SKM-1 (cell line): ENCODE measurements at regions not wholly inside any gene's neighbourhood (a gene's known extent, or its start where the extent isn't known, plus 50 kb on each side); places are given as distances from the start of the nearest gene placed in this dataset.

Source experiments
- DNase-seq: peaks from one replicate; lab custom pipeline; 2025; ENCODE audit not compliant: unreplicated experiment; lab: John Stamatoyannopoulos, UW

DNA sequence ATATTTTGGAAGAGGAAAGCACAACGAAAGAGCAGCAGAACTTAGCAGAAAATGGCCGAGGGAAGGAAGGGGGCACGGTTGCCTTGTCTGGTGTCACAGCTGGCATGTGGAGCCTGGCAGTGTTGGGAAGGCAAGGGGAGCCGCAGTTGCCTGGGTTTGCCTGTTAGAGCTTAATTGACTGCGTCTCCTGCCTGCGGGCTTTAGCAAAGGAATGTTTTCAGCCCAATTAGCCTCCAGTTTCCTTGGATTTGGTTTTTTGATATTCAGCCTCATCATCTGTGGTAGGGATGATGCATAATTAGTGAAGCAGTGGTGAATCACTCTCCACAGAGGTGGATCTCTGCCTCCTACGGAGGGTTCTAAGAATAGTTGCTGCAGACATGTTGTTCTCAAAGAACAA lies 832.6 kb downstream of the QKI start:
- no peak for DNase-seq

DNA sequence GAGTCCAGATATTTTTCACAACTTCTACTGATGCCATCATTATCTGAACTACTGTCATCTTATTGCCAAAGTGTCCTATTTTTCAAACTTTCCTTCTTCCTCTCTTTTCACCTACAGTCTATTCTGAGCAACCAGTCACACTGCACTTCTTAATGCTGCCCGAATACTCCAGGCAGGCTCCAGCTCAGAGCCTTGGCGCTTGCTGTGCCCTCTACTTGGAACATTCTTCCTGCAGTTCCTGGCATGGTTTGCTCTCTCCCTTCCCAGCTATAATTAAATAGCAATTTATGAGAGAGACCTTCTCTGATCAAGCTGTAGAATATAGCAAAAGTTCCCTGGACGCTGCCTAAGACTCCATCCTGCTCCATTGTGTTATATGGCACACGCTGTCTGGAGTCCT lies 831.6 kb downstream of the QKI start:
- DNase-seq: no peak

DNA sequence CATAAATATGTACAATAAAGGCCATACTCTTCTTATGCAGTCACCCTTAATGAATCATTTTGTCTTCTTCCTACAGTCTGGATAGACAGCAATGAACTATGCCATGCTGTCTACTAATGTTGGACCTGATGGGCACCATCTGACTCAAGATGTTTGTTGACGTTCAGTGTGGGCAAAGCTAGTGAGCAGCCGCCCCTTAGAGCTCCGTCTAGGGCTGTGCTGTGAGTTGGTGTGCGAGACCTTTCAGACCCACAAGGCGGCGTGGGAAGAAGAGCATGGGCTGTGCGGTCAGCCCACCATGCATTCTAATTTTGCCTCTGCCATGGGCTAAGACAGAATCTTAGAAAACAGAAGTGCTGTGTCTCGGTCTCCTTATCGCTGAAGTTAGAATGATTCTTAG lies 829.4 kb downstream of the QKI start:
- no peak for DNase-seq

DNA sequence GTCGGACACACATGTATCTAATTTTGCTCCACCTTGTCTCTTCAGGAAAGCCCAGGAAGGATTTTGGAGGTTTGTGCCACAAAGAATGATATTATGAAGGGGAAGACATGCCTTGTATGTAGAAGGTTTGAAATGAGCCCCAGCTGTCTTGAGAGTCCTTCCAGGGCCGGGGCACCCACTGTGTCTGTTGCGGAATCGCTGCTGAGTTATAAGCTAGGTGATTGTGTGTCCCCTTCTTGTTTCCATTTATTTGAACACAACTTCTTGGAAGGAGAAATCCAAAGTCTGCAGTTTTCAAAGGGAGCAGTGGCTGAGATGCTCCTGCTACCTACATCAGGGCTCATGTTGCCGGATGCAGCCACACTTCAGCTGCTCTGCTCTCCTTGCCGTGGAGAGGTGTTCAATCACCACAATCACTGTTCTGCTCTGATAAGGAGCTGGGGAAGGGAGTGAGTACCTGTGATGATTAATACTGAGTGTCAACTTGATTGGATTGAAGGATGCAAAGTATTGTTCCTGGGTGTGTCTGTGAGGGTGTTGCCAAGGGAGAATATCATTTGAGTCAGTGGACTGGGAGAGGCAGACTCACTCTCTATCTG lies 828.6 kb downstream of the QKI start:
- no peak for DNase-seq

DNA sequence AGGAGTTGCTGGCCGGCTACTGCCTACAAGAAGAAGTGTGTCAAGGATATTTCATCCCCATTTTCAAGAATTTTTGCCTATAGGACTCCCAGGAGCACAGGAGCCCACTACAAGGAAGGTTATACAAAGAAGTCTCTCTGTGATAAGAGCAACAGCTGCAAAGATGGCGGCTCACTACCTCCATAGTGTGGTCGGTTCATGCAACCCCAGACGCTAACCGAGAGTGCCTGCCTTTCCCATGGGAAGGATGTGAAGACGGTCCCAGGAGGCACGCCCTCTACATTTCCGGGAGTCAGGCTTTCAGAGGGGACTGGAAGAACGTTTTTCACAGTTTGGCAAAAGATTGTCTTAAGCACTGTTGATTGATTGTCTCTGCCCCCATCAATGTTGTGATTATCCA lies 816.3 kb downstream of the QKI start:
- no peak for DNase-seq

DNA sequence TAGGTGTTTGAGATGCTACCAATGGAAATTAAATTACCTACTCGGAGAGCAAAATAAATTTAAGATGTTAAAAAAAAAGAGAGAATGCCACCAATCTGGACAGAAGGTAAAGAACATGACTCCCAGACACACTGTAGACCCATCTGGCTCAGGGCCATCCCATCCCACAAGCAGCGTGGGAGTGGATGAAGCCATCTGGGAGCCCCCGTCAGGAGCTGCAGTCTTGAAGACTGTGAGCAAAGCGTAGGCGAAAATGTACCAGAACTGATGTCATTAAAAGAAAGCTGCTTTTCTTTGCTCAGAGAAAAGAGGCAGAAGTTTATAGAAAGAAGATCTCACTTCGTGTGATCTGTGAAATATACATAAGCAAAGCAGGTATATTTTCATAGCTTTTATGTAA lies 815.7 kb downstream of the QKI start:
- DNase-seq: no peak

DNA sequence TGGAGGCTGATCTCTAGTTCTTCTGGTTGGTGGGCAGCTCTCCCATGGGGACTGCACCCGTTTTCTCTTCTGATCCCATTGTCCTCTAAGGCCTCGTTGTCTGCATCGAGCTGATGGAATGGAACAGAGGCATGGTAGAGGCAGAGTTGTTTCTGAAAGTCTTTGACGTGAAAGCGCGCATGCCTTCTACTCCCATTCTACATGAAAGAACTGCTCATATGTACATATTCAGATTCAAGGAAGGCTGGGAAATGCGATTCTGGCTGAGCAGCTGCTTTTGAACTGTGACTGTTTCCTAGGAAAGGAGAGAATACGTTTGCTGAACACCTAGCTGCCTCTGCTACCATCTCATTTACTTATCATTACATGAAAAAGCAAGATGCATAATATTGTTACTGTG lies 815.2 kb downstream of the QKI start:
- DNase-seq: no peak

DNA sequence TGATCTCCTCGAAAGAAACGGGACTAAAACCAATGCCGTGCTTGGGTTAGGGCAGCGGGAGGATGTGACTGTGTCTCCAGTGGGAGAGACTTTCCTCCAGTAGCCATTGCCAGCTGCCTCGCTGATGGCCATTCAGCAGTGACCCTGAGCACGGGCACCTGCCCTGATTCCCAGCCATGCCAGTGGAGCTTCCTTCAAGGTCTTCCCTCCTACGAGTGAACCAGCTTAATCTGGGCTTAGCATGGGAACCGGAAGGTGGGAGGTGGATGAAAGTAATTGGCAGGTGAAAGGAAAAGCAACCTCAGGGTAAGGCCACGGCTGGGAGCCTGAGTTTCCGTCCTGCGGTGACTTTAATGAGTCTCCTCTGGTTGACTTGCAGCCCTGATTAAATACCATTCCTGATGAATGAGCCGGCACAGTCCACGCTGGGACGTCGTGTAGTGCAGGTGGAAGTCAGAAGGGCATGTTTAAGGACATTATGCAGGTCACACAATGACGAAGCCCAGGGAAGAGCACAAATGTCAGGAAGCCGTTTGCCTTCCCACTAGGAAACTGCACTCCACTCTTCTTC lies 813.5 kb downstream of the QKI start:
- DNase-seq: no peak

DNA sequence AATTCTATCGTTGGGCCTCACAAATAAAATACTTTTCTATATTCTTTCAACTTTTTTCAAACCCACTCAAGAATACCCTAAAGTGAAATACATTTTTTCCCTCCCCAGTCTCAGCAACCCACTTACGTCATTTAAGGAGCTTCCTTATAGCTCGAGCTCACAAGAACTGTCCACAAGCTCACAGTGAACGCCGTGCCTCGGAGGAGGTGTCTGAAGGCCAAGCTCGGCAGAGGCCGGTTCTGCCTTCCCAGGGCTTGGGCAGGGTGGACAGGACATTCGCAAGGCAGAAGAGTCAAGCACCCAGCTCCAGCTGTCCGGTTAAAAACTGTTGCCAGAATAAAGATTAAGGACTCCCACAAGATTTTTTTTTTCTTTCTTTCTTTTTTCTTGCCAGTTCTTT lies 802.3 kb downstream of the QKI start:
- DNase-seq: no peak

DNA sequence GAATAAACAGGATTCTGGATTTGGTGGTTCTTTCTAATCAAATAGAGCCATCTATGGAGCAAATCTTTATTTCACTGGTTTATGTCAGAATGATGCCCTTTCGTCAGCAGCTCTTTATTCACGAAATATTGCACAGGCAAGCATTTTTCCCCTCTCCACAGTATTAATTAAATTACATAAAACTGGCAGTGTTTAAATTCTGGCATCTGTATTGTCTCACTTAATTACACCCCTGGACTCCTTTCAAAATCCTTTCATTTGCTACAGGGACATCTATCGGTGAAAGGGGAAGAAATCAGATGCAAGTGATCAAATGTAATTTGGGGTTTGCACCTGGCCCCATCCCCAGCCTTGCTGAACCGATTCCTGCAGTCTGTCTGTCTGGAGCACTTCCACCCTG lies 801.9 kb downstream of the QKI start:
- no peak for DNase-seq

DNA sequence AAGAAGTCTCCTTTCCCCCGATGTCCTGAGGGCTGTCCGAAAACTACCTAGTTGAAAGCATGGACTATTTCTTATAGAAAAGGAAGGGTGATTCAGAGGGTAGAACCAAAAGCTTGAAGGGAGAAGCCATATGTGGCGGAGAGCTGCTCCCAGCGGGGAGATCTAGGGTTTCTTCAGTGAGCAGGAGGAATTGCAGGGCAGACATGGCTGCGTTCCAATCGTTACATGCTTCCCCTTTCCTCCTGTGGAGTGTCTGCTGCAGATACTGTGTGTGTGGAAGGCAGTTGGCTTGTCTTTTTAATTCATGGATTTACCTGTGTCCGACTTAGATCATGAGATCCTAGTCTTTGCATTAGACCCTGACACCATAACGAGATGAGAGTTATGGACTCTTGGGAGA lies 799.5 kb downstream of the QKI start:
- no peak for DNase-seq

DNA sequence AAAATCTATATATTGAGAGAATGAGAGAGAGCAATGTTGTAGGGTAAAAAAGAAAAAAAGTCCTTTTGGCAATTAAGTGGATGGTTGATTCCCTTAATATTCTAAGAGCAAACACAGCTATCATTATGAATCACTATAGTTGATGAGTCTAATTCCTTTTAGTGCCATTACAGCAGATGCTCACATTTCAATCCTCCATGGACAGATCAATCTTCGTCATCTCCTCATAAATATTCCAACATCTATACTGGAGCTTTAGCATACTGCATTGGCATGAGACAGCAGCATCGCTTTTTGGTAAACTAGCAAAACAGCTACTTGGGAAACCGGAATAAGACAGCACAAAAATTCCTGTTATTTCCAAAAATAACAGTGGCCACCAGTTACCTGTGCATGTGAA lies 796.7 kb downstream of the QKI start:
- DNase-seq: no peak

DNA sequence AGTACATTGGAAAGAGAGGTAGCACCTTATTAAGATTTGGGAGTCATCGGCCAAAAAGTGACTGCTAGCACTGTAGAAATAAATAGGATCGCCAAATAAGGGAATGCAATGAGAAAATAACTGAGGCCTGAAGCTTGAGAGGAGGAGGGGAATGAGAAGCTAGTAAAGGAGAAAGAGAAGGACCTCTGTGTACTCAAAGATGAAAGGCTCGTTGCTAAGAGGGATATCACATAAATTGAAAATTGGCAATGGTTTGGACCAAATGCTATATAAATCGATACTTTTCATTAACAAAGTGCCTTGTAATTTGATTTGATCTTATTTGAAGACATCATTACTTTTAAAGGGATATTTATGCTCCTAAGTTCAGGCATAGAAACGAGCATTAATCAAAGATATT lies 796.3 kb downstream of the QKI start:
- no peak for DNase-seq

DNA sequence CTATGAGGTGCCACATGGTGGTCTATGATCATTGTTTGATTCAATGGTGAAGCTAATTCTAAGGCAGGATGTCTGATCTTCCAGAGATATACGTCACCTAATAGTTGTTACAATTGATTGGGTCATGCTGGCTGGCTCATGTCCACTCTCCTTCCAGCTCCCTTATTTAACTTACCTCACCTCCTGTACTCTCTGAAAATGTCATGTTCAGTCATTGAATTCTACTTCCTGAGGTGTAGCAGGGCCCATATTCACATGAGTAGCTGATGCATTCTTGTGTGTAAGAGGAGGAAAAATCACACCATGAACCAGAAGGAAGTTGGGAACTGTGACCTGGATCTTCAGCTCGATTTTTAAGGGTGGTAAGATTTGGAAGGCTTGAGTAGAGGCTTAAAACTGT lies 795.8 kb downstream of the QKI start:
- no peak for DNase-seq

DNA sequence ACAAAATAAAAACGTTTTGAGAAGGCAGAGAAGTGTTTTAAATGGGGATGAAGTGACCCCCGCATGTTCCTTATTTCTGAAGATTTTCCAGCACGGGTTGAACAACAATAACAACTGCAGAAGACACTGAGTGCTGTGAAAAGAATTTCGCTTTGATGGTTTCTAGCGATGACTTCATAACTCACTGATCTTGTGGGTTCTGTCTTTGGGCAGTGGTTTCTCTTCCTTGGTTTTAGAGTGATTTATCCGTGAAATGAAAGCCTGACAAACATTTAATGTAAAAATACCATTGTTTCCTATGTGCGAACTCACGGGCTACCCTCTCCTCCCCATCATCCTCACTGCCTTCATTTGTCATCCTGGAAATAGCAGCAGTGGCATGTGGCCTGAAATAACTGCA lies 793.9 kb downstream of the QKI start:
- DNase-seq: no peak

DNA sequence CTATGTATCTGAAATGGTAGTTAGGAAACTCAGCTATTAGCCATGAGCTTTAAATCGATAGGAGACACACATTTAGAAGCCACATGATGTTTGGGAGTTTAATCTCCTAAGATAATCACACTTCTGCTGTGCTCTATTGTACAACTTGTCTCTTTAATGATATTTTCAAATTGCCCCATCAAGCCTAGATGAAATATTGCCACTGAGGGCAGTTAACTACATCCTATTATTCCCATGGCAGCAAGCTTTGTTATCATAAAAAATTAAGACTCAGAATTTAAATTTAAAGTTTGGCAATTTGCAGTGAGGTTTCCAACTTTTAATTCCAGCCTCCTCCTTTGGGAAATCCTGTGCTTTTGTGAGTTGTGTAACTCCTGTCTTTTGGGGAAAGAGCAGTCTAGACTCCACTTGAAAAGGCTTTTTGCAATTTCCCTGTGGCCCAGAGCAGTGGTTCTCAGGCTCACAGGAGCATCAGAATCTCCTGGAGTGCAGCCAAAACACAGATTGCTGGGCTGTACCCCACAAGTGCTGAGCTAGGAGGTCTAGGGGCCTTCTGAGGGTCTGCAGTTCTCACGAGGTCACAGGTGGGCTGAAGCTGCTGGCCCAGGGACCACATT lies 792.4 kb downstream of the QKI start:
- DNase-seq: no peak

DNA sequence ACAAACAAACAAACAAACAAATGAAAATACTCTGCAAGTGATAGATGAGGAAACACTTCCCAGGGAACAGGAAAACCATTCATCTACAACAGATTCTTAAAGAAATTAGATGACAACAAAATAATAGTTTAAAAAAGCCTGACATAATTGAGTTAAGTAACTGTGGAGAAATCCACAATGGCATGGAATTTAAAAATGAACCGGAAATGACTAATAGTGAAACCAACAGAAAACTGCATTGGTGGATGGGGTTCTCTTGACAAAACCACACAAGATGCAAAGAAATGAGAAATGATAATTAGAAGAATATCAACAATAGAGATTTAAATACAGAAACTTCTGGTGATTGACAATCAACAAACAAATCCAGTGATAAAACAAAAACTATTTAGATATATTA lies 785.6 kb downstream of the QKI start:
- DNase-seq: no peak

DNA sequence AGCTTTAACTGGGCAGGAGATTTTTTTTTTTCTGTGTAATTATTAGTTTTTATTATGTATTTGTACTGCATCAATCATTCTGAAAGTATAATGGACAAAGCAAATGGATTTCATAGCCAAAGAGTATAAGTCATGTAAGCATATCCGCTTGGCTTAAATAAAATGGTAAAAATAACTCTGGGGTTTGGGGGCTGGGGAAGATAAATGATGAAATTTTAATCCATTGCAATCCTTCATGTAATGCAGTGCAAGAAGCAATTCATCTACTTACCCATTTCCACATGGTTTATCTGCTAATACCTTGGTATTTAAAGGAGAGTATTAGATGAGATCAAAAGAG lies 781.4 kb downstream of the QKI start:
- DNase-seq: no peak

DNA sequence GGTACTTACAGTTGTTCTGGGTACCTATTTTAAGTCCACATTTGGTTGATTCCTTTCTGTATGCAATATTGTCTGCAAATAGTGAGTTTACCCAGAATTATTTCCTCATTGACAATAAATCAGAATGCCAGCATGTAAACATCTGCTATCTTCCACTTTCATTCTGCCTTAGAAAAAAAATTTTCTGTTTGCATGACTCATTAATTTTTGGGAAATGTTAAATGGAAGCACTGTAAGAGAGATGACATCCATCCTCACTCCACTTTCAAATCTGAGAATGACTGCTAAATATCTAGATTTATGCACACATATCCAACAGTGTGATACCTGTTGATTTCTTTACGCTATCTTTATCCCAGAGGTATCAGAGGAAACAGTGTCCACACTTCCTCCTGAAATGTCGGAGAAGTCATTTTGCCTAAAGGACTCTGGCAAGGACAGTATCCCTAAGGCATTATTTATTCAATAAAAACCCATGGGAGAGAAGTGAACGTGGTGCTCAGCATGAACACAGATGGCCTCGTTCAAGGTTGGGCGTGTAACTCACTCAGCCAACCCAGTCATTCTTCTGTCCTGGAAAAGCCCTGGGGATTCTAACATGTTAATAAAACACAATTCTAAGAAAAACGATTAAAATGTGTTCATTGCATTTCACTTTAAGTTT lies 780.9 kb downstream of the QKI start:
- DNase-seq: no peak

DNA sequence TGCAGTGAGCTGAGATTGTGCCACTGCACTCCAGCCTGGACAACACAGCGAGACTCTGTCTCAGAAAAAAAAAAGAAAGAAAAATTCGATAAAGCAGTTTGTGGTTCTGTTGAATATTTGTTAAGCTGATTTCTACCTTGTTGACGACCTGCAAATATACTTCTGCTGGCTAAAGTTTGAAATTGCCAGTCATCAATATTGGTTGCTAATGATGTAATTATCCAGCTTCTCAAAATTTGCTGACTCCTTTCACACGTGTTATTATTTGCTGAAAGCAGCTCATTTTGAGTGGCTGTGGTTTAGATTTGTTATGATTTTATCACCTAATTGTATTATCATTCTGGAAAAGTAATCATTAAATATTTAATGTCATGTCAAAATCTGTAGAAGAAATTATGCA lies 774.3 kb downstream of the QKI start:
- DNase-seq: no peak

DNA sequence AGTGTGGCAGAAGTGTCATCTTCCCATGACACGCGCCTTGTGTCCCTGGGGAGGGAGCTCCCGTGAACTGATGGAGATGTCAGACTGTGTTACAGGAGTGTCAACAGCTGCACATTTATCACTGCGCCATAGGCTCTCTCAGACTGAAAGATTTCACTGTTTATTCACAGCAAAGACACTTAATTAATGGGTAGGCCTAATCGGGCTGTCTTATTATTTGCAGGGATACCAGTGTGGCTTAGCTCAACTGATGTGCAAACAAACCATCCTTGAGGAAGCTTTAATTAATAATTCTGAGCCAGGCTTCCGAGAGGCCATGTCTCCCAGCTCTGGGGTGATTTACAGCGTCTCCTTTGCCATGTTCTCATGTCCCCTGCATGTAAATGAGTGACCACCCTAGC lies 771.0 kb downstream of the QKI start:
- DNase-seq: no peak

DNA sequence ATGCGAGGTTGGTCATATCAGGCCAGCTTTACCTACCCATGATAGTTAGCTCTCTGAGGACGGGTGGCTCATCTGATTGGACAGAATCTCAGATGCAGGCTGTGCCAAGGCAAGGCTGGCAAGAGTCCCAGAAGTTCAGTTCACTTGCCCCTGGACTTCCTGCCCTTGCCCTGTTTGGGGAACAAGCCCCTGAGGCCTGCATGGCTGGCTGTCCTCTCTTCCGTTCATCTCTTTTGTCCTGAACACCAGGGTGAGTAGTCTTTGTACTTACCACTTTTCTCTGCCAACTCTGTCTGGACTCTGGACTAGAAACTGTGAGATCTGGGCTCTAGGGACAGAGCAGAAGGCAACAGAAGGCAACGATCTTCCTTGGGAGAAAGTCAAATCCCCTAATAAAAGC lies 769.9 kb downstream of the QKI start:
- no peak for DNase-seq
